ENCODE measurements at regions not wholly inside any gene's neighbourhood (a gene's known extent, or its start where the extent isn't known, plus 50 kb on each side); places are given as distances from the start of the nearest gene placed in this dataset.

- no peak for ATAC-seq (ENCODE audit: insufficient read depth, low FRiP score)
- DNase-seq = no peak
- no peak overlapping the region for H3K4me3 ChIP-seq
- TF ChIP-seq CTCF (IDR thresholded peaks at IDR 0.05; ENCODE audit: control extremely low read depth, extremely low read depth) = no peak
- H3K36me3 ChIP-seq (ENCODE audit: control insufficient read depth in 4 of 4, insufficient read depth in 4 of 4, low read length in 4 of 4) = no peaks in the 10 kb centered on the region
- H3K9ac ChIP-seq (ENCODE audit: insufficient read depth in 1 of 2, low read length in 2 of 2) = no peak overlapping the region
- WGBS, 2 donors = 45 to 63% methylated on average over 3 of the region's 3 CpGs
- no peaks in the 10 kb centered on the region for H3K4me1 ChIP-seq (ENCODE audit: control insufficient read depth in 5 of 5, insufficient read depth in 5 of 5, low read length in 5 of 5)
- no peak overlapping the region for H3K27ac ChIP-seq (ENCODE audit: low read depth in 1 of 2, low read length in 1 of 2)
- H3K9me3 ChIP-seq (ENCODE audit: control insufficient read depth in 4 of 4, insufficient read depth in 3 of 4, low read length in 3 of 4) = no peaks in the 10 kb centered on the region
- H3K27me3 ChIP-seq (ENCODE audit: control insufficient read depth in 3 of 3, insufficient read depth in 3 of 3, low read length in 2 of 3) = no peaks in the 10 kb centered on the region
Measured at GRCh38 chr14:97097296-97097695, 300.1 kb downstream of the VRK1 start.

GRCh38 chr14:97100306-97100705 is 303.1 kb downstream of the VRK1 start:
- no peaks in the 10 kb centered on the region for H3K4me1 ChIP-seq (ENCODE audit: control insufficient read depth in 5 of 5, insufficient read depth in 5 of 5, low read length in 5 of 5)
- no peak for ATAC-seq (ENCODE audit: insufficient read depth, low FRiP score)
- DNase-seq = no peak
- H3K9ac ChIP-seq (ENCODE audit: insufficient read depth in 1 of 2, low read length in 2 of 2) = no peak overlapping the region
- no peaks in the 10 kb centered on the region for H3K27me3 ChIP-seq (ENCODE audit: control insufficient read depth in 3 of 3, insufficient read depth in 3 of 3, low read length in 2 of 3)
- TF ChIP-seq CTCF (IDR thresholded peaks at IDR 0.05; ENCODE audit: control extremely low read depth, extremely low read depth) = no peak
- no peak overlapping the region for H3K4me3 ChIP-seq
- no peaks in the 10 kb centered on the region for H3K9me3 ChIP-seq (ENCODE audit: control insufficient read depth in 4 of 4, insufficient read depth in 3 of 4, low read length in 3 of 4)
- no peaks in the 10 kb centered on the region for H3K36me3 ChIP-seq (ENCODE audit: control insufficient read depth in 4 of 4, insufficient read depth in 4 of 4, low read length in 4 of 4)
- 85 to 92% methylated on average over 2 of the region's 2 CpGs for WGBS, 2 donors
- no peak overlapping the region for H3K27ac ChIP-seq (ENCODE audit: low read depth in 1 of 2, low read length in 1 of 2)

- no peak for TF ChIP-seq CTCF (IDR thresholded peaks at IDR 0.05; ENCODE audit: control extremely low read depth, extremely low read depth)
- H3K27me3 ChIP-seq (ENCODE audit: control insufficient read depth in 3 of 3, insufficient read depth in 3 of 3, low read length in 2 of 3) = no peaks in the 10 kb centered on the region
- H3K9me3 ChIP-seq (ENCODE audit: control insufficient read depth in 4 of 4, insufficient read depth in 3 of 4, low read length in 3 of 4) = no peaks in the 10 kb centered on the region
- H3K36me3 ChIP-seq (ENCODE audit: control insufficient read depth in 4 of 4, insufficient read depth in 4 of 4, low read length in 4 of 4) = no peaks in the 10 kb centered on the region
- 62 to 74% methylated on average over 8 of the region's 8 CpGs for WGBS, 2 donors
- DNase-seq (no peak), ATAC-seq (ENCODE audit: insufficient read depth, low FRiP score) (no peak)
- no peak overlapping the region for H3K4me3 ChIP-seq
- no peak overlapping the region for H3K27ac ChIP-seq (ENCODE audit: low read depth in 1 of 2, low read length in 1 of 2)
- H3K9ac ChIP-seq (ENCODE audit: insufficient read depth in 1 of 2, low read length in 2 of 2) = no peak overlapping the region
- no peaks in the 10 kb centered on the region for H3K4me1 ChIP-seq (ENCODE audit: control insufficient read depth in 5 of 5, insufficient read depth in 5 of 5, low read length in 5 of 5)
Measured at GRCh38 chr14:97101561-97101960, 304.4 kb downstream of the VRK1 start.

GRCh38 chr14:97104029-97104428 is 306.8 kb downstream of the VRK1 start:
- Histone ChIP-seq H3K4me1 (ENCODE audit: control insufficient read depth in 5 of 5, insufficient read depth in 5 of 5, low read length in 5 of 5) (no peaks in the 10 kb centered on the region), H3K27ac (ENCODE audit: low read depth in 1 of 2, low read length in 1 of 2) (no peak overlapping the region), H3K9ac (ENCODE audit: insufficient read depth in 1 of 2, low read length in 2 of 2) (no peak overlapping the region), H3K4me3 (no peak overlapping the region), H3K36me3 (ENCODE audit: control insufficient read depth in 4 of 4, insufficient read depth in 4 of 4, low read length in 4 of 4) (no peaks in the 10 kb centered on the region), H3K9me3 (ENCODE audit: control insufficient read depth in 4 of 4, insufficient read depth in 3 of 4, low read length in 3 of 4) (peaks cover 0 to 6% (median 0%) of the 10 kb centered on the region in 4 donors), H3K27me3 (ENCODE audit: control insufficient read depth in 3 of 3, insufficient read depth in 3 of 3, low read length in 2 of 3) (no peaks in the 10 kb centered on the region)
- no peak for TF ChIP-seq CTCF (IDR thresholded peaks at IDR 0.05; ENCODE audit: control extremely low read depth, extremely low read depth)
- 85 to 93% methylated on average over 4 of the region's 4 CpGs for WGBS, 2 donors
- no peak for DNase-seq
- ATAC-seq (ENCODE audit: insufficient read depth, low FRiP score) = no peak

Measured in lung (tissue), 11 donors.